Activated naive CD4-positive, alpha-beta T cell treated with anti-CD3 and anti-CD28 coated beads, Interleukin-2, amount 50 U/mL, for 72 hours (primary cell): ENCODE measurements at regions not wholly inside any gene's neighbourhood (a gene's known extent, or its start where the extent isn't known, plus 50 kb on each side); places are given as distances from the start of the nearest gene placed in this dataset.

ENCODE experiments used
- ATAC-seq, 2 donors: fragments of 150-1000 bp; cut with Tn5 transposase; 2 replicates each; pipeline ENCODE4 v1.10.0; 2021; ENCODE audit warnings: mild to moderate bottlenecking in 2 of 2, moderate library complexity in 2 of 2
- DNase-seq, 2 donors: peaks; one replicate each; pipeline ENCODE4 v3.0.0; 2021 to 2022; ENCODE audit warnings: low spot score in 2 of 2
- H3K27ac Mint-ChIP-seq, 2 donors: one replicate each; pipeline ENCODE4 v1.8.0; 2022; ENCODE audit warnings: mild to moderate bottlenecking in 2 of 2, mixed read lengths in 2 of 2
- H3K36me3 Mint-ChIP-seq, 2 donors: one replicate each; pipeline ENCODE4 v1.8.0; 2022; ENCODE audit warnings: mixed read lengths in 2 of 2
- H3K9me3 Mint-ChIP-seq, 2 donors: one replicate each; pipeline ENCODE4 v1.8.0; 2022; ENCODE audit warnings: mixed read lengths in 2 of 2

DNA sequence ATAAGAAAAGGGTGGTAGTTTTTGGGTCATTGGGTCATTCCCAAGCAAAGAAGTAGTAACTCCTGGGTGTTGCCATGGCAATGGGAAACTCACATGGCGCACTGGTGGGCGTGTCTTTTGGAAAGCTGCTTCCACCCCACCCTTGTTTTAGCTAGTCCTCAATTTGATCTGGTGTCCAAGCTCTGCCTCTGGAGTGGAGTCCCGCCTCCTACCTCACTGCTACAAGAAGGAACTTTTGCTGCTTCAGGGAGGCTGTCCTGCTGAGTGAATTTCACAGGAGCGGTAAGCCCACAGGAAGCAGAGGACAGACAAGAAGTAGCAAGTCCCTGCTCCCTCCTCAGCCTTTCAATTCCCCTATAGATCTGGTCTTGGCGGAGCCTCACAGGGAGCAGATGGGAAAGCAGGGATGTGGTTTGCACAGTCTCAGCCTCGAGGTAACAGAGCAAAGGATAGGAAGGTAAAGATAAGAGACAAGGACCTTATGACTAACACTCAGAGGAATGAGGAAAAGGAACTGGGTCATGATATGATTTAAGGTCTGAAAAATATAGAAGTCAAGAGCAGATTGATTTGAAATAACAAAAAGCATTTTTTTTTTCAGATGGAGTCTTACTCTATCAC is 700.3 kb downstream of the TNS3 start:
- Mint-ChIP-seq H3K36me3 (peaks cover 0 to 6% of the 10 kb centered on the region in 2 donors), H3K9me3 (peaks cover 5 to 9% of the 10 kb centered on the region in 2 donors), H3K27ac (no peak overlapping the region)
- no peak for DNase-seq
- ATAC-seq = no peak

DNA sequence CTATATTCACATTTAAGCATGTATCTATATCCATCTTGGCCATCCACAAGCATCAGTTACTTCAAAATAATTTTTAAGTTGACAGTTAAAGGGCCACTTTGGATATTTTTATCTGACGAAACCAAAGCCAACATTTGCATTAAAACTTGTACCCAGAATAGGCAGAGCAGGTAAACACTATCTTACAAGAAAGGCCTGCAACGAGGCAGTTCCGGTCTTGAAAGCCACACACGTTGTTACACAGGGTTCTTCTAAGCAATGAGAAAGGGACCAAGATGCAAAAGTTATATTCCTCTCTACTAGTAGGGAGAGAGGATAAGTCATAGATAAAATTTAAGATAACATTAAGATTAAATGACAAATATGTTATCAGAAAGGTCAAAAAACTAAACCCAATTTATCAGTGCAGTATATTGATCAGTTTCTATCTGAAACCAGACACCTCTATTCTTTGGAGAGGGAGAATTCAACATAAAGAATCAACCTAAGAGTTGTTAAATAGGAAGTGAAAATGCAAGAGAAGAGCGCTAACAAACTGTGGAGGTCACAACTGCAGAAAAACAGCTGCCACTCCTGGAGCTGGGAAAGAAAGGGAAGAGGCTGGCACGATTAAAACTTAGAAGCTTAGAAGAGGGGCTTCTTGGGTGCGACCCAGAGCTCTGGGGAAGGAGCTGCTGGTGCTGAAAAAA is 701.3 kb downstream of the TNS3 start:
- H3K36me3 Mint-ChIP-seq = peaks cover 0 to 6% of the 10 kb centered on the region in 2 donors
- DNase-seq = no peak
- no peak overlapping the region for H3K27ac Mint-ChIP-seq
- peaks cover 5 to 9% of the 10 kb centered on the region in 2 donors for H3K9me3 Mint-ChIP-seq
- ATAC-seq = no peak

DNA sequence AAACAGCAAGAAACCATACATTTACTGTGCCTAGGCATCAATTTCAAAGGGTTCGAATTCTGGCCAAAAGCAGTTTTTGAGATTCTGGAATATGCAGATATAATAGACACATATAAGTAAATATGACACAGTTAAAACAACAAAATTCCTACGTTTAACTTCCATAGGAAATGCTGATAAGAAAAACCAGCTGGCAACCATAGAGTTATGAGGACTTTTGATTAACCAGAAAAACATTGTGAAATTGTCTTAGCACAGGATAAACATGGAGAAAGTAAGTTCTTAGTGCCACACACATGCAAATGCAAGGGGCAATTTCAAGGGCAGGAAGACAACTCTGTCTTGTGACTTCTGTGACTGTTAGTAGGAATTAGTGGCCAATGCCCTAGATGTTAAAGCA is 702.1 kb downstream of the TNS3 start:
- ATAC-seq = no peak
- no peak overlapping the region for H3K27ac Mint-ChIP-seq

DNA sequence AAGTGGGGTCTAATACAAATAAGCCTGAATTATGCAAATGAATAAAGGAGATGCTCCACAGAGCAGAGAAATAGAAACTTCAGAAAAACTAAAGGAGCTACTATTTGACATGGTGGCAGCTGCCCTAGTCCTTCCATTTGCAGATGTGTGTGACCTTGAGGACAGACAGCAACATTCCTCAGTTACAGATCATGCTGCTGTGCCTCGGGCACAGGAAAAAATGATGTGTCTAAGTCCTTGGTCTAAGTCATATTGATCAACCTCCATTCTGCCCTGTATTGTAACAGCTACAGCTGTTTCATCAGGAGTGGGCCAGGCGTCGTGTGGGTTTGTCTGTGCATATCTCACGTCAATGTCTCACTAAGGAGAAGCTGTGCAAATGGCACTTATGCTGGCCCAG is 710.4 kb downstream of the TNS3 start:
- no peak overlapping the region for H3K27ac Mint-ChIP-seq
- DNase-seq = no peak
- no peak for ATAC-seq
- no peaks in the 10 kb centered on the region for H3K36me3 Mint-ChIP-seq
- H3K9me3 Mint-ChIP-seq = peaks cover 6 to 14% of the 10 kb centered on the region in 2 donors

More for the DNA sequence above, 702.1 kb downstream of the TNS3 start:
- DNase-seq = no peak
- Mint-ChIP-seq H3K36me3 (peaks cover 0 to 6% of the 10 kb centered on the region in 2 donors), H3K9me3 (peaks cover 5 to 9% of the 10 kb centered on the region in 2 donors)

DNA sequence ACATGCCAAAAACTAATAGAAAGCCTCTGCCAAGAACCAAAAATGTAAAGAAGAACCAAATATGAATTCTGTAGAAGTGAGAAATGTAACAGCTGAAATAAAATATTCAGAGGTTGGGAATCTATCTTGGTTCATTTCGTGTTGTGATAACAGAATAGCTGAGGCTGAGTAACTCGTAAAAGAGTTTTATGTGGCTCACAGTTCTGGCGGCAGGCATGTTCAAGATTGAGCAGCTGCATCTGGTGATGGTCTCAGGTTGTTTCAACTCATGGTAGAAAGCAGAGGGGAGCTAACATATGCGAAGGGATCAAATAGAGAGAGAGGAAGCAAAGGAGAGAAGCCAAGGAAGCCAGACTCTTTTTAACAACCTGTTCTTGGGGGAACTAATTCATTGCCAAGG is 717.2 kb downstream of the TNS3 start:
- no peak overlapping the region for H3K27ac Mint-ChIP-seq
- peaks cover 22 to 25% of the 10 kb centered on the region in 2 donors for H3K9me3 Mint-ChIP-seq
- no peak for ATAC-seq

DNA sequence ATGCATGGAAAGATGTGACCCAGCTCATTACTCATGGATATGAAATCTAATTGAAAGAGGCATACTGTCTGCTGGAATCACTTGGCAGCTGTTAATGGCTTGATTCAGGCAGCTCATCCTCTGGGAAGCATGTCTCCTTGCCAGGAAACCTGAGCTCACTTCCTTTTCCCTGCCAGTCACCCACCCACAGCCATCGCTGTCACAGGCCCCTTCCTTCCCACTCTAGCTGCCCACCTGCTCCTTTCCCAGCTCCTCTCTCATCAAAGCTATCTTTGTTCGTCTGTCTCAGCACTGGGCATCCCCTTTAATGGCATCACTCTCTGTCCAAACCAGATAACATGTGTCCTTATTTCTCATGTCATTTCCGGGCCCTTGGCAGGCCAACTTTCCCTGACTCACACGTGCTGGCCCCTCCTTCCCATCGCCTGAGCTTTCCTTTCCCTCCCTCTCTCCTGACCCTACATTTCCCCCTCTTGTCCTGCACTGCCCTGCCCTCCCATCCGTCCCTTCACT is 721.9 kb downstream of the TNS3 start:
- no peak for ATAC-seq
- DNase-seq = no peak

More for the DNA sequence above, 717.2 kb downstream of the TNS3 start:
- DNase-seq = no peak
- peaks cover 0 to 8% of the 10 kb centered on the region in 2 donors for H3K36me3 Mint-ChIP-seq

DNA sequence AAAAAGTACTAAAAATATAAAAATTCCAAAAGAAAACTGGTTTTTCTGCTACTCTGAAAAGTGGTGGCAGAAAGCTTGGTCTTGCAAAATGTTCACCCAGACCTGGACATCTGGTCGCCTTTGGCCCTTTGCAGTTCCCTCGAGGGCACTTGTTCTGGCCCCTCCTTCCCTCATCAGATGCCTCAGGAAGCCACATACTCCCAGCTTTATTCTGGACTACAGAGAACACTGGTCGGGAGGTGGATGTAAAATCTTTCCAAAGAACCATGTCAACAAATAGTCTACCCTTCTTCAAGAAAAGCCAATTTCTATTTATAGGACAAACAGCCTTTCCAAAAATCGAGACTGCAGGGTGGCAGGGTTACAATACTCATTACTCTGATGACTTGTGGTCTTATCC is 726.1 kb downstream of the TNS3 start:
- ATAC-seq = no peak
- Mint-ChIP-seq H3K36me3 (no peaks in the 10 kb centered on the region), H3K9me3 (peaks cover 7 to 9% of the 10 kb centered on the region in 2 donors), H3K27ac (no peak overlapping the region)
- DNase-seq = no peak

More for the DNA sequence above, 721.9 kb downstream of the TNS3 start:
- Mint-ChIP-seq H3K27ac (no peak overlapping the region), H3K36me3 (peaks cover 0 to 8% of the 10 kb centered on the region in 2 donors), H3K9me3 (peaks cover 20 to 22% of the 10 kb centered on the region in 2 donors)

DNA sequence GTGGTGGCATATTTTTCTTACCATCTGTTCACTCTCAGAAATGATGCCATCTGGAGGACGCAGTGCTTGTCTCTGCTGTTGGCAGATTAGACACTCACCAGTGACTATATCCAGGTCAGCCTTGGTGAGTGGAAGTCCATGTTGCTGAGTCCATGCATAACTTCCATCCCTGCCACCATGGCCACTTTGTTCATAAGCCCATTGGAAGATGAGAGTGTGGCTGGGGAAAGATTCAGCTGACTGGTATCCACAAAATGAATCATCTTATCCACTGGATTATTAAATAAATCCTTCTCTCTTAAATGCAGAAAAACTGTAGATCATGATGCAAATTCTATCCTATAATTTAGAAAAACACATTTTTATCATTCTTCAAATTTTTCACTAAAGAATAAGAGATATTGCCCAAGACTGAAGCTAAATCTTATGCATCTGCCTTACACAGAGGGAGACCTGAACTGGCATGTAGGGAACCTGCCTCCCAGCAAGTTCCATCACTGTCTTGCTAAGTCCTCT is 726.9 kb downstream of the TNS3 start:
- Mint-ChIP-seq H3K9me3 (peaks cover 0 to 4% of the 10 kb centered on the region in 2 donors), H3K36me3 (no peaks in the 10 kb centered on the region), H3K27ac (no peak overlapping the region)
- ATAC-seq = no peak
- no peak for DNase-seq

DNA sequence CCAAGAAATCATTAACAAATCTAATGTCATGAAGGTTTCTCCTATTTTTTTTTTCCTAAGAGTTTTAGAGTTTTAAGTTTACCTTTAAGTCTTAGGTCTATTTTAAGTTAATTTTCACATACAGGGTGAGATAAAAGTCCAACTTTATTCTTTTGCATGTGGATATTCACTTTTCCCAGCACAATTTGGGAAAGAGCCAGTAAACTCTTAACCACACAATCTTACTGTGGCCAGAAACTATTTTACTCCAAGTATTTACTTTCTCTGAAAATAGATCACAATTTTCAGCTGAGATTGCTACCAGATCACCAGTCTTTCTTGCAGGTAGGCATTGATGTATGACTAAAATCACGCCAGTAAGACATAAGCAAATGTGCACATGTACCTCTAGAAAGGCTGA is 728.5 kb downstream of the TNS3 start:
- no peak overlapping the region for H3K27ac Mint-ChIP-seq
- no peaks in the 10 kb centered on the region for H3K36me3 Mint-ChIP-seq
- ATAC-seq (no peak), DNase-seq (no peak)
- H3K9me3 Mint-ChIP-seq = peaks cover 0 to 4% of the 10 kb centered on the region in 2 donors

DNA sequence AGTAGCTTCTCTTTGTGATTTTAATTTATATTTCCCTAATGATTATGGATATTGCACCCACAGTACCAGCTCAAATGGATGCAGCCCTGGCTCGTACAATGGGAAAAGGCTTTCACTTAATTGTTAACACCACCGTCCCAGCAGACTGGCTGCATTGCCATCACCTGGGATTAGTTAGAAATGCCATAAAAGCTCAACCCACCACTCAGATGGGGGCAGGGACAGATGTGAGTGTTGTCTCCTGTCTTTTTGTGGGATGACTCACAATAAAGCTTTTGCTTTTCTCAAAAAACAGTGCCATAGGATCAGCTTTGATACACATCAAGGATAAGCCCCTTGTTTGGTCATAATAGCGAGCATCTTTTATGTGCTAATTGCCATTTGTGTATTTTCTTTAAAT is 729.1 kb downstream of the TNS3 start:
- H3K36me3 Mint-ChIP-seq = no peaks in the 10 kb centered on the region

DNA sequence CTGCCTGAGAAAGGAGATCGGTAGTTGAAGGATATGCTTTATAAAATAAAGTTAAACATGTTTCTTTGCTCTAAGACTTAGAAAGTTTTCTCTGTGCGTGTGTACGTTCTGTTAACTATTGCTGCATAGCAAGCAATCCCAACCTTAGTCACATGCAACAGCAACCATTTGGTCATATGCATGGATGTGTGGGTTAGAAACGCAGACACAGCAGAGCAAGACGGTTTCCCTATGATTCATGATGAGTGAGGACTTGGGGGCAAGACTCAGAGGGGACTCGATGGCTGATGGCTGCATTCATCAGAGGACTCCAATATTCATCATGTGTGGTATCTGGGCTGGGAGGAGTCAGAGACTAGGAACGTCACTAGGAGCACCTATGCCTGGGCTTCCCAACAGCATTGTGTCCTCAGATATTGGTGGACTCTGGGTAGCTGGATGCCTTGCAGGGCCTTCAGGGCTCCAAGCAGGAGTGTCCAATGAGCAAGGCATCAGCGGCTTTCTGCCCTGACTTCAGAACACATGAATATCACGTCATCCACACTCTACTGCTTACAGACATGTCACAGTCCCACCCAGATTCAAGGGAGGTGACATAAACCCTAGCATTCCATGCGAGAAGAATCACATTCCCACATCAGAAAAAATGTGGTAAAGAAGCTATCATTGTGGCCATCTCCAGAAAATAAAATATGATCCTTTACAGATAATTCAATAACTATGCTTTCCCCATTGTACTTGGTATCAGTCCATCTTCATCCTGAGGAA is 731.2 kb downstream of the TNS3 start:
- no peak overlapping the region for H3K27ac Mint-ChIP-seq
- ATAC-seq (no peak), DNase-seq (no peak)
- H3K36me3 Mint-ChIP-seq = no peaks in the 10 kb centered on the region
- H3K9me3 Mint-ChIP-seq = peaks cover 0 to 8% of the 10 kb centered on the region in 2 donors

More for the DNA sequence above, 729.1 kb downstream of the TNS3 start:
- ATAC-seq = no peak
- no peak for DNase-seq
- peaks cover 0 to 4% of the 10 kb centered on the region in 2 donors for H3K9me3 Mint-ChIP-seq
- no peak overlapping the region for H3K27ac Mint-ChIP-seq

DNA sequence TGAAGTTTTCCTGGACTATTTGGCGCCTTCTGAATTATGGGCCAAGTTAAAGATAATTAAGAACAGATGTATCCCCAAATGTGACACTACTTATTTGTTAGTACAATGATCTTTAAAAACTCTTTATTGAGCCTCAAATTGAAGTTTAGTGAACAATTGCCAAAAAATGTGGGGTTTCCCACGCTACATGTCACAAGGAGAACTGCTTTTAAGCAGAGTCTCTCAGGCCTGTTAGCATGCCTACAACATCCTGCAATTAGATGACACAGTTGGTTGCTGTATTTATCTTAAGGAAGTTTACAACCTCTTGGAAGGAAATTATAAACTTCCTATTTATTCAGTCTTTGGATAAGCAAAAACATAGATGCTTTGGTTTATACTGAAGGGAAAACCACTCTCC is 733.0 kb downstream of the TNS3 start:
- Mint-ChIP-seq H3K27ac (no peak overlapping the region), H3K9me3 (peaks cover 0 to 8% of the 10 kb centered on the region in 2 donors), H3K36me3 (no peaks in the 10 kb centered on the region)
- ATAC-seq (no peak), DNase-seq (no peak)

DNA sequence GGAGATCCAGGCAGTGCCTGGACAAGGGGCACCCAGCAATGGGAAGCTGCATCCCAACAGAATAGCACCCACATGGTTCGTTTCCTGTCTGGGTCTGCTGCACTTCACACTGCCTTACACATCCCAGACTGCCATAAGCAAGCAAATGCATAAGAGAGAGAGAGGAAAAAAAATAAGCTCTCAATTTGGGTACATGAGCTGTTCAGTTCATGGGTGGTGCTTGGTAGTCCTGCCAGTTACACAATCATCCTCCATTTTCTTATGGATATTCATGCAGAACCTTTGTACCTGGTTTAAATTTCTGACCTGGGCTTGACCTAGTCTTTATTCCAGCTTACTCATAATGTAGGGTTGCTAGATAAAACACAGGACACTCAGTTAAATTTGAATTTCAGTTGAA is 733.6 kb downstream of the TNS3 start:
- ATAC-seq (no peak), DNase-seq (no peak)
- Mint-ChIP-seq H3K27ac (no peak overlapping the region), H3K9me3 (peaks cover 0 to 8% of the 10 kb centered on the region in 2 donors), H3K36me3 (no peaks in the 10 kb centered on the region)

DNA sequence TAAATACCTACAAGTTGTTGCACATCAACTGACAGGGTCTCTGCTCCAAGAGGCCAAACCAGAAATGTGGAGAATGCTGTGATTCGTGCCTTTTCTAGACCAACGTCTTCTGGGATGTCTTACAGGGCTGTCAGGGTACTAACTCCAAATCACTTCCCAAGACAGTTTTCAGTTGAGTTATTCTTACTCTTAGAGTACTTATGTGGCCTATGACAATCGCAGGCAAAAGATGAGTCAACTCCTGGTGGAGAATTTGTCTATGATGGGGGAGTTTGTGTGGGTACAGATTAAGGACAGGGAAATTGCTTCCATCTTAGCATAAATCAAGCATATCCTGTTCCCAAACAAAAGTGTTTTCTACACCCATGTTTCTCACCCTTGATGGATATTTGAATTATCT is 734.8 kb downstream of the TNS3 start:
- no peaks in the 10 kb centered on the region for H3K36me3 Mint-ChIP-seq
- no peak for DNase-seq
- no peak overlapping the region for H3K27ac Mint-ChIP-seq
- H3K9me3 Mint-ChIP-seq = peaks cover 0 to 8% of the 10 kb centered on the region in 2 donors
- ATAC-seq = no peak

DNA sequence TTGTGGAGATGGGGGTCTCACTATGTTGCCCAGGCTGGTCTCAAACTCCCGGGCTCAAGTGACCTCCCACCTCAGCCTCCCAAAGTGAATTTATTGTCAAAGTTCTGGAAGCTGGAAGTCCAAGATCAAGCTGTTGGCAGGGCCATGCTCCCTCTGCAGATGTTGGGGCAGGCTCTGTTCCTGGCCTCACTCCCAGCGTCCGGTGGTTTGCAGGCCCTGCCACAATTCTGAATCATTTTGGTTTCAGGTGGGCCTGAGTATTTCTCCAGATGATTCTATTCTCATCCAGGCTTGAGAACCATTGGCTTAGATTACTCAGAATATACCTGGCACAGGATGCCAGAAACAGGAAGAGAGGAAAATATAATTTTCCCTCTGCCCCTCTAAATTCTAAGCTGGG is 737.4 kb downstream of the TNS3 start:
- H3K27ac Mint-ChIP-seq = no peak overlapping the region
- no peaks in the 10 kb centered on the region for H3K36me3 Mint-ChIP-seq
- peaks cover 0 to 4% of the 10 kb centered on the region in 2 donors for H3K9me3 Mint-ChIP-seq
- no peak for DNase-seq
- no peak for ATAC-seq

DNA sequence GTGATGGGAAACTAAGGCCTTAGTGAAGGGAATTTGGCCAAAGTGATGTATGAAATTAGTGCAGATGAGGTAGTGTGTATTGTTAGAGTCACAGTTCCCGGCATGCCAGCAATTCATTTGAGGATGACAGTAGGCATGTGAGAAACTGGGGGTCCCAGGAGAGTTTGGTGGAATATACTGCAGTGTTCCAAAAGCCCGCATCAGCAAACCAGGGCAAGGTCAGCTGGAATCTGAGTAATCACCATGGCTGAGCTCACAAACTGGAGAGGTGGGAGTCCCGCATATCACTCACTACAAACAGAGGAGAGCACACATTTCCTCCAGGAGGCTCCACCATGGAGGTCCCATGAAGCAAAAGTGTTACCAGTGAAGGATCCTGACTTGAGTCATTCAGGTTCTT is 740.7 kb downstream of the TNS3 start:
- ATAC-seq (no peak), DNase-seq (no peak)
- H3K36me3 Mint-ChIP-seq = no peaks in the 10 kb centered on the region
- H3K9me3 Mint-ChIP-seq = peaks cover 0 to 1% of the 10 kb centered on the region in 2 donors
- no peak overlapping the region for H3K27ac Mint-ChIP-seq

DNA sequence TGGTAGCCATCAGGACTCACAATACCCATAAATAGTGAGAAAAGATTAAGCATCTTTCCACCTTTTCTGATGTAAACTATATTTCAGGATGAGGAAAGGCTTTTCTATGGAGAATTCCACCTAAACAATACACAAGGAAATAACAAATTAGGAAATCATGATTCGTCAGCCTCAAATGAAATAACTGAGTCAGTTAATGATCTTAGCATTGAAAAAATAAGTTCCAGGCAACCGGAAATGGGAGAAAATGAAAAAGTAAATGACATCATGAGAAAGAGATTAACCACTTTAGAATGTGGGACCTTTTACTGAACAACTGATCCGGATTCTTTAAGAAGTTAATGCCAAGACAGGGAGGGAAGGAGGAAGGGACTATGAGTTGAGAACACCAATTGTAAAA is 742.3 kb downstream of the TNS3 start:
- no peak for ATAC-seq
- H3K36me3 Mint-ChIP-seq = no peaks in the 10 kb centered on the region
- no peak for DNase-seq
- H3K27ac Mint-ChIP-seq = no peak overlapping the region
- H3K9me3 Mint-ChIP-seq = no peaks in the 10 kb centered on the region
